Fibroblast of the aortic adventitia (primary cell): ENCODE measurements at regions not wholly inside any gene's neighbourhood (a gene's known extent, or its start where the extent isn't known, plus 50 kb on each side); places are given as distances from the start of the nearest gene placed in this dataset.

ENCODE experiments used
- DNase-seq: peaks from one replicate; pipeline ENCODE4 v3.0.0-alpha.2; 2010; ENCODE audit warnings: low read depth
- H3K4me3 ChIP-seq: 2 replicates; pipeline ENCODE4 v1.5.1; 2011; ENCODE audit warnings: low read depth, mild to moderate bottlenecking, control low read depth, low read length, moderate library complexity
- CTCF ChIP-seq: IDR thresholded peaks from 2 replicates; pipeline ENCODE4 v1.5.1; 2011; ENCODE audit warnings: mild to moderate bottlenecking, low read length, control low read depth, inconsistent platforms; ENCODE audit not compliant: insufficient read depth

- TF ChIP-seq CTCF = no peak
- no peak for DNase-seq
- no peak overlapping the region for H3K4me3 ChIP-seq
These were observed 57.9 kb upstream of the PCDH8 start for GRCh38 chr13:52906122-52906903.

- TF ChIP-seq CTCF = no peak
- no peak overlapping the region for H3K4me3 ChIP-seq
- DNase-seq = no peak
These were observed 57.3 kb upstream of the PCDH8 start for GRCh38 chr13:52905701-52906100.

DNA sequence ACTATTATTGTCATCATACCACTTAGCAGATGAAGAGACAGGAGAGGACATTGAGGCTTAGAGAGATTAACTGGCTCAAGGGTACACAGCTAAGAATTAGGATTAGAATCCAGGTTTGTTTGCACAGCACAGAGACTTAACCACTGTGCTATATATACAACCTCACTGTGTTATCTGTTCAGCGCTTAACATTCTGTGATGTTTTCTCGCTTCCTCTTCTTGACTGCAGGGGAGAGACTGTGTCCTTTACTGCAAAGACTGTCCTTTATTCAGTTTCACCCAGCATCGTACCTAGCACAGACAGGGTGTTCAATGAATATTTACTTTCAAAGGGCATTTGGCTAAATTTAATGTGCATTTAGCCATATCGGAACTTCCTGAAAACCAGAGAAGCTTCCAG lies 54.9 kb upstream of the PCDH8 start:
- TF ChIP-seq CTCF = no peak
- no peak overlapping the region for H3K4me3 ChIP-seq
- no peak for DNase-seq

DNA sequence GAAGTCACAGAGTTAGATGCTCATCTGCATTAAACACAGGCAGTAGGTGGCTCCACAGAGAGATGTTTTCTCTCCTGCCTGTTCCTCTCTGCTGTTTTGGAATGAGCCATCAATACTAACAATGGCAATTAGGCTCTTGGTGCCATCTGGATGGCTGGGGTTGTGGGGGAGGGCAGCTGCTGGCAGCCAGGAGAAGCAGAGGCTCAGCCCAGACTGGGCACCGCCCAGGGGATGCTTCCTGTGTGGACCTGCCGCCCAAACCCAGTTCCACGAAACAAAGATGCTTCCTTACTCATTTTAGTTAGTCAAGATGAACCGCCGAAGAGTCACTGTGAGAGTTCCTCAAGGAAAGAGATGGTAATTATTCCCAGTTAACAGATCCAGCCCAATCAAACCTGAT lies 50.8 kb upstream of the PCDH8 start:
- no peak for DNase-seq
- no peak overlapping the region for H3K4me3 ChIP-seq
- TF ChIP-seq CTCF = no peak
